Smooth muscle cell (in vitro differentiated cells): ENCODE measurements at regions not wholly inside any gene's neighbourhood (a gene's known extent, or its start where the extent isn't known, plus 50 kb on each side); places are given as distances from the start of the nearest gene placed in this dataset.
"Not testable (repeated sequence)": the region's sequence is repeated elsewhere in the genome, so short reads cannot be mapped to it uniquely, and the experiment has no call there.

ENCODE experiments used
- DNase-seq: peaks from one replicate; lab custom pipeline; 2025; ENCODE audit not compliant: unreplicated experiment; lab: John Stamatoyannopoulos, UW
- H2AFZ ChIP-seq: fragments of 200-600 bp; sonication (generic); 2 replicates; pipeline ENCODE4 v1.6.0; 2016; ENCODE audit warnings: antibody characterized with exemption, low read depth, mild to moderate bottlenecking
- H3F3A ChIP-seq: fragments of 200-600 bp; sonication (generic); 2 replicates; pipeline ENCODE4 v1.6.0; 2017; ENCODE audit warnings: antibody characterized with exemption, low read depth
- H3K27ac ChIP-seq: fragments of 200-600 bp; sonication (generic); 2 replicates; pipeline ENCODE4 v1.5.1; 2016; ENCODE audit warnings: low read depth, mild to moderate bottlenecking
- H3K27me3 ChIP-seq: fragments of 200-600 bp; sonication (generic); 2 replicates; pipeline ENCODE4 v1.6.1; 2016; ENCODE audit warnings: low read depth, mild to moderate bottlenecking
- H3K36me3 ChIP-seq: fragments of 200-600 bp; sonication (generic); 2 replicates; pipeline ENCODE4 v1.5.1; 2016; ENCODE audit warnings: low read depth
- H3K4me1 ChIP-seq: fragments of 200-600 bp; sonication (generic); 2 replicates; pipeline ENCODE4 v1.5.1; 2016; ENCODE audit warnings: low read depth
- H3K4me2 ChIP-seq: fragments of 200-600 bp; sonication (generic); 2 replicates; pipeline ENCODE4 v1.6.0; 2016; ENCODE audit warnings: mild to moderate bottlenecking
- H3K4me3 ChIP-seq: fragments of 200-600 bp; sonication (generic); 2 replicates; pipeline ENCODE4 v1.5.1; 2016; ENCODE audit warnings: mild to moderate bottlenecking
- H3K79me2 ChIP-seq: fragments of 200-600 bp; sonication (generic); 2 replicates; pipeline ENCODE4 v1.6.0; 2016; ENCODE audit warnings: low read depth, mild to moderate bottlenecking
- H3K9ac ChIP-seq: fragments of 200-600 bp; sonication (generic); 2 replicates; pipeline ENCODE4 v1.6.0; 2016; ENCODE audit warnings: low read depth
- H3K9me3 ChIP-seq: fragments of 200-600 bp; sonication (generic); replicated peaks from 2 replicates; pipeline ENCODE4 v1.5.1; 2016; ENCODE audit warnings: low read depth
- H4K20me1 ChIP-seq: fragments of 200-600 bp; sonication (generic); 2 replicates; pipeline ENCODE4 v1.6.0; 2016; ENCODE audit warnings: low read depth
- CTCF ChIP-seq: fragments of 200-600 bp; sonication (generic); IDR thresholded peaks from 2 replicates; pipeline ENCODE4 v1.5.1; 2017; ENCODE audit warnings: borderline replicate concordance, mild to moderate bottlenecking, antibody characterized with exemption; ENCODE audit not compliant: insufficient read depth, poor library complexity, severe bottlenecking
- WGBS: methylation state at CpG from one replicate; pipeline ENCODE4 v1.1.7; 2016; ENCODE audit warnings: low lambda C conversion rate; 5-methylcytosine and 5-hydroxymethylcytosine counted together

DNA sequence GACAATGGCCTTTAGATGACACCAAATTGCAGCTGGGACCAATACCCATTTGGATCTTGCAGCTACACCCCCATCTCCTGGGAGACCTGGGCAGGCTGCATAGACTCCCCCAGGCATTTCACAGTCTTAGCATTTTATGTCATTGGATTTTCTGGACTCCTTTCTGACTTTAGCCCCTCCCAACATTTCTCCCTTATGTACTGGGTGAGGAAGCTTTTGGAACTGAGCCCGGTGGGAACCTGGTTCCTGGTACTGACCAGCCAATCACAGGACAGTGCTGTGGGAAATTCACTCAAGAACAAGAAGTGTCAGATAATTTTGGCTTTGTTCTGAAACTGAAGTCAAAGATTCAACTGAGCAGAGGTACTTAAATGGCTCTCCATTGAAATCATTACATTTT, 177.7 kb downstream of the ACTR3B start:
- no peak overlapping the region for H3K27ac ChIP-seq
- no peak overlapping the region for H2AFZ ChIP-seq
- H3K27me3 ChIP-seq, result peaks cover 4% of the 10 kb centered on the region
- no peak overlapping the region for H3K9ac ChIP-seq
- H3K79me2 ChIP-seq, result no peaks in the 10 kb centered on the region
- H3K9me3 ChIP-seq, result no peaks in the 10 kb centered on the region
- H3K4me1 ChIP-seq, result no peaks in the 10 kb centered on the region
- no peaks in the 10 kb centered on the region for H3K36me3 ChIP-seq
- WGBS, result 93% methylated on average over 1 of the region's 1 CpG
- DNase-seq, result no peak
- no peaks in the 10 kb centered on the region for H4K20me1 ChIP-seq
- no peak overlapping the region for H3K4me3 ChIP-seq
- no peak for TF ChIP-seq CTCF
- H3F3A ChIP-seq, result no peaks in the 10 kb centered on the region
- no peak overlapping the region for H3K4me2 ChIP-seq

- H2AFZ ChIP-seq, H3K9ac ChIP-seq, H3K27ac ChIP-seq, DNase-seq, H3K79me2 ChIP-seq, H3K27me3 ChIP-seq, H3F3A ChIP-seq, H4K20me1 ChIP-seq, H3K4me1 ChIP-seq, H3K4me3 ChIP-seq, H3K36me3 ChIP-seq, H3K9me3 ChIP-seq, H3K4me2 ChIP-seq: not testable (repeated sequence)
- WGBS, result 91% methylated on average over 2 of the region's 2 CpGs
Observed at GRCh38 chr7:152946616-152947015, 187.1 kb downstream of the ACTR3B start.

DNA sequence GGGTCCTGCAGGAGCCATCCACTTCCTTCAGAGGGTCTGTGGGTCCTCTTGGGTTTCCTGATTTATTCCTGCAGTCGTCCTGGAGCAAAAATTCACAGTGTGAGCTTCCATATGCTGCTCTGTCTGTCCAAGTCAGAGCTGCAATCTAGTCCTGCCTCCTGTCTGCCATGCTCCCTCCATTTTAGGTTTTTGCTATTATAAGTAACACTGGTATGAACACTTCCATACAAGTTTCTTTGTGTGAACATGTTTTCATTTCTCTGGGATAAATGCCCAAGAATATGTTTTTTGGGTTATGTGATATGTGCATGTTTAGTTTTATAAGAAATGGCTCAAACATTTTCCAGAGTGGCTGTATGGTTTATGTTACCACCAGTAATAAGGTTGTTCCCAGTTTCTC, 188.1 kb downstream of the ACTR3B start:
- Histone ChIP-seq H3K9me3 (no peaks in the 10 kb centered on the region), H4K20me1 (no peaks in the 10 kb centered on the region), H2AFZ (no peak overlapping the region), H3K9ac (no peak overlapping the region), H3K27me3 (no peaks in the 10 kb centered on the region), H3K4me3 (no peak overlapping the region), H3F3A (no peaks in the 10 kb centered on the region), H3K36me3 (no peaks in the 10 kb centered on the region), H3K4me2 (no peak overlapping the region), H3K79me2 (no peaks in the 10 kb centered on the region), H3K27ac (no peak overlapping the region), H3K4me1 (no peaks in the 10 kb centered on the region)
- TF ChIP-seq CTCF, result no peak
- DNase-seq, result no peak
- 56% methylated on average over 1 of the region's 1 CpG for WGBS

- Histone ChIP-seq H2AFZ (no peak overlapping the region), H3K4me1 (no peaks in the 10 kb centered on the region), H3K36me3 (no peaks in the 10 kb centered on the region), H3K27ac (no peak overlapping the region), H3K9me3 (no peaks in the 10 kb centered on the region), H3K9ac (no peak overlapping the region), H3F3A (no peaks in the 10 kb centered on the region), H3K27me3 (no peaks in the 10 kb centered on the region), H3K4me3 (no peak overlapping the region), H4K20me1 (no peaks in the 10 kb centered on the region), H3K4me2 (no peak overlapping the region), H3K79me2 (no peaks in the 10 kb centered on the region)
- WGBS, result 82% methylated on average over 3 of the region's 3 CpGs
- TF ChIP-seq CTCF, result no peak
- DNase-seq, result no peak
Observed at GRCh38 chr7:152949253-152949652, 189.7 kb downstream of the ACTR3B start.
